ENCODE measurements at regions not wholly inside any gene's neighbourhood (a gene's known extent, or its start where the extent isn't known, plus 50 kb on each side); places are given as distances from the start of the nearest gene placed in this dataset.

GRCh38 chr12:47349137-47350061, 269.6 kb upstream of the AMIGO2 start:
- Histone ChIP-seq H3K36me3 (no peaks in the 10 kb centered on the region), H3K9me3 (no peaks in the 10 kb centered on the region), H3K27ac (no peak overlapping the region), H3K27me3 (no peaks in the 10 kb centered on the region), H3K4me1 (no peaks in the 10 kb centered on the region), H3K4me3 (no peak overlapping the region)
- DNase-seq (ENCODE audit: extremely low spot score in 2 of 2) = no peak
- intact Hi-C loops (cut with DNase I) = no loop called here
- TF ChIP-seq POLR2A (IDR thresholded peaks at IDR 0.05) = no peak
- no peak for TF ChIP-seq POLR2AphosphoS5 (IDR thresholded peaks at IDR 0.05; ENCODE audit: insufficient read depth in 1 of 2, low read depth in 1 of 2)
- TF ChIP-seq CTCF (IDR thresholded peaks at IDR 0.05) = no peak

- no peak overlapping the region for H3K4me3 ChIP-seq
- no peaks in the 10 kb centered on the region for H3K36me3 ChIP-seq
- H3K4me1 ChIP-seq = no peaks in the 10 kb centered on the region
- intact Hi-C loops (cut with DNase I) = no loop called here
- TF ChIP-seq POLR2AphosphoS5 (IDR thresholded peaks at IDR 0.05; ENCODE audit: insufficient read depth in 1 of 2, low read depth in 1 of 2) (no peak), CTCF (IDR thresholded peaks at IDR 0.05) (no peak), POLR2A (IDR thresholded peaks at IDR 0.05) (no peak)
- DNase-seq (ENCODE audit: extremely low spot score in 2 of 2) = no peak
- no peaks in the 10 kb centered on the region for H3K9me3 ChIP-seq
- no peaks in the 10 kb centered on the region for H3K27me3 ChIP-seq
- H3K27ac ChIP-seq = no peak overlapping the region
Measured at GRCh38 chr12:47348206-47348605, 268.4 kb upstream of the AMIGO2 start.

GRCh38 chr12:47346251-47347019, 266.7 kb upstream of the AMIGO2 start:
- H3K4me1 ChIP-seq = no peaks in the 10 kb centered on the region
- no peak overlapping the region for H3K27ac ChIP-seq
- intact Hi-C loops (cut with DNase I) = no loop called here
- H3K4me3 ChIP-seq = no peak overlapping the region
- DNase-seq (ENCODE audit: extremely low spot score in 2 of 2) = no peak
- no peaks in the 10 kb centered on the region for H3K27me3 ChIP-seq
- no peaks in the 10 kb centered on the region for H3K36me3 ChIP-seq
- no peaks in the 10 kb centered on the region for H3K9me3 ChIP-seq
- TF ChIP-seq POLR2AphosphoS5 (IDR thresholded peaks at IDR 0.05; ENCODE audit: insufficient read depth in 1 of 2, low read depth in 1 of 2) (no peak), POLR2A (IDR thresholded peaks at IDR 0.05) (no peak), CTCF (IDR thresholded peaks at IDR 0.05) (no peak)

- Histone ChIP-seq H3K27ac (no peak overlapping the region), H3K36me3 (no peaks in the 10 kb centered on the region), H3K4me3 (no peak overlapping the region), H3K4me1 (no peaks in the 10 kb centered on the region), H3K27me3 (no peaks in the 10 kb centered on the region), H3K9me3 (no peaks in the 10 kb centered on the region)
- DNase-seq (ENCODE audit: extremely low spot score in 2 of 2) = no peak
- intact Hi-C loops (cut with DNase I) = no loop called here
- TF ChIP-seq POLR2AphosphoS5 (IDR thresholded peaks at IDR 0.05; ENCODE audit: insufficient read depth in 1 of 2, low read depth in 1 of 2) = no peak
- TF ChIP-seq CTCF (IDR thresholded peaks at IDR 0.05) = no peak
- TF ChIP-seq POLR2A (IDR thresholded peaks at IDR 0.05) = no peak
Measured at GRCh38 chr12:47343684-47344567, 264.2 kb upstream of the AMIGO2 start.

Measured in vagina (tissue), 2 donors.